Hematopoietic multipotent progenitor cell treated with erythropoietin and hydrocortisone succinate and interleukin-3 and kit ligand, for 4 days (in vitro differentiated cells): ENCODE measurements at regions not wholly inside any gene's neighbourhood (a gene's known extent, or its start where the extent isn't known, plus 50 kb on each side); places are given as distances from the start of the nearest gene placed in this dataset.

Source experiments
- DNase-seq: peaks from one replicate; pipeline ENCODE4 v3.0.0-alpha.2; 2015

DNA sequence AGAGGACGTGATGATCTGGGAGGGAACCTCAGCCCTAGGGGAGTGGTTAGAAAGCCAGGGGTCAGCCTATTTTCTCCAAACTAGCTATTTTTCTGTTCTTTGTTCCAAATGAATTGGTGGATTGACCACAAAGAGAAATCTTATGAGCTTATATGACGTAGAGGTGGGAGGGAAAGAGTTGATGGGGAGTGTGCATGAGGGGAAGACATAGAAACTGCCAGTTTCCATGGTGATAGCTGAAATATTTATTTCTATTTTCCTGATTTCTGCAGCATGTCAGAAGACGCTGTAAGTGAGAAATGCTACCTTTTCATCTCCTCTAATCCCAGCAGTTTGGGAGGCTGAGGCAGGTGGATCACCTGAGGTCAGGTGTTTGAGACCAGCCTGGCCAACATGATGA, 51.4 kb upstream of the CISTR start:
- no peak for DNase-seq

DNA sequence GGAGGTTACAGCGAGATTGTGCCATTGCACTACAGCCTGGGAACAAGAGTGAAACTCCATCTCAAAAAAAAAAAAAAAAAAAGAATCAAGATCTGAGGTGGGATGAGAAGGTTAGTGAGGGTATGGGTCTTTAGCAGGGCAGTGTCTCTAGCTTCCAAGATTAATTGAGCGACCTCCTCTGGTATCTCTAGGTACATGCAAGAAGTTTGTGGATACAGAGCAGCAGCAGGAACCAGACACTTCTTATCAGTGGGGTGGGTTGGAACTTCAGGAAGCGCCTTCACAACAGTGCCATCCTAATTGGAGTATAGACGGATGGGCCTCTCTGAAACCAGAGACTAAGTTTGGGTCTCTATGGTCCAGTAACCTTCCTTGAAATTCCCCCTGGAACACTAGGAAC, 51.9 kb upstream of the CISTR start:
- peak; percentile 18 for DNase-seq

GRCh38 chr12:53804429-53804828, 52.6 kb upstream of the CISTR start:
- no peak for DNase-seq

DNA sequence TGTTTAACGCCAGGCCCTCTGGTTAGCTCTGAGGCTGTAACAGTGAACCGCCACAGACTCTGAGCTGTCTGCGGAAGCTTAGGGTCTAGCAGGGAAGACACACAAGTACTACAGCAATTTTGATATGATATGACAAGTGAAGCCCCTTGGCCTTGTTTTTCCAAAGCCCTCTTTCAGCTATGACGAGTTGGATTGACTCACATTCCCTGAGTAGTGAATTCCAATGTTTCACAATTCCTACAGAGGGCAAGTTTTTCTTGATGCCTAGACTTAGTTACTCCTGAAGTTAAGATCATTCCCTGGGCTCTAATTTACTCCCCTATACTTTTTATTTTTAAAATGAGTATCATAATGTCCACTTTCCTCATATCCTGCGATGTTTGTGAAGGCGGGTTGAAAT, 53.3 kb upstream of the CISTR start:
- no peak for DNase-seq

DNA sequence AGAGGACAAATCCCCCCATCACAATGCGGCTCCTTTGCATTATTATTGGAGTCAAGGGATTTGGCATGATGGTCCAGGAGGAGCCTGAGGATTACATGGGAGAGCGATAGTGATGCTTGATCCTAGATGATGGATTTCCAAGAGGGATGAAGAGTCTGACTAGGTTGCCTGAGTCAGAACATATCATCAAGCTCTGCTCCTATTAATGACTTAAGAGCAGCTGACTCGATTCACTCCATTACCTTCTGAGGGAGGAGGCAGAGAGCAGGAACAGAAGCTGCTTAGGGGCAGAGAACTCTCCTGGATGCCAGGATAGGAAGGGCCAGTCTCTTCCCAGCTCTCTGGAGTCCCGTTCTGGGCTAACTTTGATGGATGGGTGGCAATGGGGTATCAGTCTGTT, 54.0 kb upstream of the CISTR start:
- DNase-seq, result no peak

DNA sequence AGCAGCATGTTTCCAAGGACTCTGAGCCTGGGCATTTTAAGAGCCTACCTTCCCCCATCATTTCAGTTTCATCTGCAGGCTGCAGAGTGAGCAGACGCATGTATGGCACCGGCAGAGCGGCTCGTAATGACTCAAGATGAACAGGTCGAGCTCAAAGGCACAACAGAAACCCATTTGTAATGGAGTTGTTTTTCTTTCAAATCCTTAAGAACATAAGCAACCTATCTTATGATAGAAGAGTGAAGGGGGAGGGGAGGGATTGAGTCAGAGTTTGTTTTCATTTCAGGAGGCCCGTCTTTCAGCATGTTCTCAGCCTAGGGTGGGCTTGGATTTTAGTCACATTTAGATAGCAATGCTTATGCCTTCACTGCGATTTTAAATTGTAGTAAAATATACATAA, 54.9 kb upstream of the CISTR start:
- DNase-seq, result no peak

- peak; percentile 38 for DNase-seq
Measured at GRCh38 chr12:53807322-53807860, 55.6 kb upstream of the CISTR start.

DNA sequence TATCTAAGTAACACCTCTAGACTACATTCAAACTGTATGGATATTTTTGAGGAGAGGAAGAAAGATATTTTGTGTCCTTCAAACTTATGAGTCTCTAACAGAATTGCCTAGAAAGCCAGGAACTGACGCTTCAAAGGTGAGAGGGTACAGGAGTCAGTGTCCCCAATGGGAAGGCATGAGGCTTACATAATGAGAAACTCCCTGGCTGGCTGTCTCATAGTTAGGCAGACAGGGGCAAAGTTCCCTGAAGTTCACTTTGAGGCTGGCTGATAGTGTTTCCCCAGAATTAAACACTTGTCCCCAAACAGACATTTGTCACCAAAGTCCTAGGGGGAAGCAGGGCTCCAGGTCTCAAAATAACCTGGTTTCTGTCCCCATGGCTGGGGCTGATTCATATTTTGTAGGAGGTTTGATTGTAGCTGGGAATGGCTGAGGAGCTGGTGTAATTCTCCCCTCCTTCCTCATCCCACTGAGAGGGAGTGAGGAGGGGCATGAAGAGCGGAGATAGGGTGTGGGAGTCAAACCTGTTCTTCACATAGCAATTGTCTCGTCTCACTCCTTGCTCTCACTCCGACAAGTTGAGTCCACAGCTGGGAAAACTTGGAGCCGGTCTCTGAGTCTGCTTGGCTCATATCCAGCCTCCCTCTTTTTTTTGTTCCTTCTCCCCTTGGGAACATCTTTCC, 56.4 kb upstream of the CISTR start:
- DNase-seq, result no peak

DNA sequence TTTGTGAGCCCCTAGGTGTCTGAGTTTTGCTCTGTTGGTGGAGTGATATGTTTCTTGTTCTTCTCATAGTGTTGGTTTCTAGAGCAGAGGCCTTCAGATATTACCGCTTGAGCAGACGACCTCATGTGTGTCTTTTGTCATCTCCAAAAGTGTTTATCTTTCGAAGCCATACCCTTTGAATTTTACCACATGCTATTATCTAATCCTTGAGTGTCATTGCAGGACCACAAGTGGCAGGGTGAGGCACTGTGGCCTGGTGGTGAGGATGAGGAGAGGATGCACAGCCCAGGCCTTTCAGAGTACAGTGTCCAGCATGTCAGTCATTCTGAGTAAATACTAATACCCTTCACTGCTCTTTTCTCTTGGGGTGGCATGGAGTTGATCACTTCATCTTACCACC, 57.2 kb upstream of the CISTR start:
- DNase-seq, result peak; percentile 87

DNA sequence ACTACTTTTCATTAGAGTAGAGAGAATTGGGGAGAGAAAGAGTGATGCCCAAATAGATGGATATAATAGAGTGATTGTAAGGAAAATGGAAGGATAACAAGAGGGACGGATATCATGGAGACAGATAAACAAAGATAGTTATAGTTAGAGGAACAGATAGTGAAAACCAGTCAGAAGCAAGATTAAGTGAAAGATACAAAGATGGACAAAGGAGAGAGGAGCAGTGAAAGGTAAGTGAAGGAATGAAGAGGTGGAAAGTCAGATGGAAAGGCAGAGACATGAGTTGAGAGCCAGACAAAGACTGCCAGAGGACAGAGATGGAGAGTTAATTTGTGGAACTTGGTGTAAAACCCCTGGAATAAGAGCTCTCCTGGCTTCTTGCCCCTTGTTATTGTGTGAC, 59.2 kb upstream of the CISTR start:
- no peak for DNase-seq

DNA sequence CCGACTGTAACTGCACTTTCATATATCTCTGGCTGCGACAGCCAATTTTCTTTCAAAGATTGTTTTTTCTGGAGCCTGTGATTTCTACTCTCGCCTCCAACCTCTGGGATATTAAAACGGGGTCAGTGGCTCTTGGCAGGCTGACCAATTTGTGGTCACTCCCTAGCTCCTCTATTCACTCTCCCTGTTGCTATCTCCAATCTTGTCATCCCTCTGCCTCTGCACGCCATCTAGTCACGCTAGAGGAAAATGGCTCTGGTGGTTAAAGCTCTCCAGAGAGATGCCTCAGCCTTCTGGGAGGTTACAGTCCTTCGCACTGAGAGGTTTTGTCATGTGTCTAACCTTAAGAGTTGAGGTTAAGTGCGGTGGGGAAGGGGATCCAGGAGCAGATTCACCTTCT, 59.8 kb upstream of the CISTR start:
- no peak for DNase-seq

- DNase-seq, result no peak
Measured at GRCh38 chr12:53816360-53817020, 64.7 kb upstream of the CISTR start.

- no peak for DNase-seq
Measured at GRCh38 chr12:53817021-53817389, 65.2 kb upstream of the CISTR start.

GRCh38 chr12:53820514-53821306, 68.9 kb upstream of the CISTR start:
- DNase-seq, result no peak

- no peak for DNase-seq
Measured at GRCh38 chr12:53824001-53824712, 72.4 kb upstream of the CISTR start.

- DNase-seq, result no peak
Measured at GRCh38 chr12:53825246-53826081, 73.7 kb upstream of the CISTR start.

- DNase-seq, result no peak
Measured at GRCh38 chr12:53827306-53827705, 75.5 kb upstream of the CISTR start.

DNA sequence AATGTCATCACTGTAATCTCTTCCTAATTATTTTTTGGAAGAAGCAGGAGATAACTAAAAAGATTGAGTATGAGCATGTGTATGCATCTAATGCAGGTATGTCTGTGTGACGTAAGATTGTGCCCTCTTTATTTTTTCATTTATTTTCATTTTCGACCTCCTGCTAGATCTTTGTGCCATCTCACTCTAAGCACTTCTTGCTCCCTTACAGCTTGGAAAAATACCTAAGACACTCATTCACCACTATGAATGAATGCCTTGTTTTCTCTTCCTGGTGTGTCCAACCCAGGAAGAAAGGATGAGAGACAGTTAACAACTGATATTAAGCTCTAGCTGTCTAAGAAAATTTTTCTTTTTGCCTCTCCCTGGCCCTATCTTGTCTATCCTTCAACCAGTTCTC, 76.8 kb upstream of the CISTR start:
- DNase-seq, result no peak

DNA sequence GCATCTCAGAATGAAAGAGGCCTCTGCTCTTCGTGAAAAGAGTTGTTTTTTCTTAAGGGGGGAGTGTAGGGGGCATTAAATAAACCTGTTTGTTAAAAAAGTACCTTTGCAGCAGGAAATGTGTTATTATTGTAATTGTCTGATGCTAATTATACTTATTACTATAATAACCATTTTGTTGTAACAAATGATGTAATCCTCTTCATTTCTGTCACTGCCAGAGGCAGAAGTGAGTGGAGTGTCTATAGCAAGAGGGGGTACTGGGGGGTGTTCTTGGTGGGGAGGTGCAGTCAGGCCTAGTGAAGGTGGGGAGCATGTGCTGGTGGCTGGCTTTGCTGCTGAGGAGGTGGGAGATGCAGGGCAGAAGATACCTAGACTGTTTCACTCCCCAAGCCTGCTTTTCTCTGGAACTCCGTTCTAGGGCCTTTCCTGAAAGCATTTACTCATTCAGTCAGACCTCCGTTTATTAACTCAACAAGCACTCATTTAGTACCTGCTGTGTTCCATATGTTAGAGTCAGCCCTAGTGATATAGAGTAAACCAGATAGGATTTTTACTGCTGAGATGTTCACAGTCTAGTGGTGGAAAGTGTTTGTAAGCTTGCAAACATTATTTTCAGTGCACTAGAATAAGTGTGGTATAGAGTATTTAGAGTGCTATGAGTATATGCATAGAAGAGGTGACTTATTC, 77.5 kb upstream of the CISTR start:
- DNase-seq, result no peak

GRCh38 chr12:53830631-53831030, 78.9 kb upstream of the CISTR start:
- no peak for DNase-seq

DNA sequence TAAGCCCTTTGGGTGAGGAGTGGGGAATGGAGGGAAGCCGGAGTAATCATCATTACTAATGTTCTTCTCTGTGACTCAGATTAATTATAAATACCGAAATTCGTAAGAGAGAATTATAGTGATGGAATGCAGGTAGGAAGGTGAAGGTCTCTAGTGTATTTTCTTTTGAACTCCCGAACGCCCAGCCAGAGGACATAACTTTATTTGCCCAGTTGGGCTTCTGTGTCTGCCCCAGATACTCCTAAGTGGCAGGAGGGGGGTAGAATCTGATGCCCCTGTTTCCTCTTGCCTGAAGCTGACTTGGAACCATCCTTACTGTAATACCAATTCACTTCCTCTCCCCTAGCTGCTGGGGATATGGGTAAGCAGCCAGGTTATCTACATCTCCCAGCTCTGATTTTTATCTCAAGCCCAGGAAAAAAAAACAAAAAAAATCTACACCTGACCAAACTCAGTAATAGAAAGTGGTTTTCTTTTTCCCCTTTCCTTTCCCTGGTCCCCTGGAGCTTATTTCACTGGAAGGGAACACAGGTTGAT, 84.4 kb upstream of the CISTR start:
- DNase-seq, result no peak
